Aorta (tissue), 5 donors: ENCODE measurements at regions not wholly inside any gene's neighbourhood (a gene's known extent, or its start where the extent isn't known, plus 50 kb on each side); places are given as distances from the start of the nearest gene placed in this dataset.

Experiments used
- ATAC-seq: fragments of 200-7000 bp; cut with Tn5 transposase; one replicate; pipeline ENCODE4 v1.9.1; 2022; ENCODE audit warnings: moderate library complexity; ENCODE audit not compliant: low FRiP score
- DNase-seq, 2 donors: peaks; one replicate each; pipeline ENCODE4 v3.0.0-alpha.2; 2020
- H3K27ac ChIP-seq, 2 donors: one replicate each; pipeline ENCODE4 v1.5.1; 2013; ENCODE audit warnings: low read length in 2 of 2, mild to moderate bottlenecking in 2 of 2, moderate library complexity in 2 of 2, control low read depth in 1 of 2, inconsistent platforms in 1 of 2, low read depth in 1 of 2
- H3K27me3 ChIP-seq, 2 donors: one replicate each; pipeline ENCODE4 v1.6.1; 2013; ENCODE audit warnings: control low read depth in 1 of 2, low read length in 1 of 2, mild to moderate bottlenecking in 1 of 2, moderate library complexity in 1 of 2; ENCODE audit not compliant: insufficient read depth in 2 of 2, control insufficient read depth in 1 of 2
- H3K36me3 ChIP-seq, 2 donors: one replicate each; pipeline ENCODE4 v1.6.1; 2013; ENCODE audit warnings: control low read depth in 1 of 2, low read length in 1 of 2, mild to moderate bottlenecking in 1 of 2; ENCODE audit not compliant: insufficient read depth in 2 of 2, control insufficient read depth in 1 of 2
- H3K4me1 ChIP-seq, 2 donors: one replicate each; pipeline ENCODE4 v1.6.1; 2013; ENCODE audit warnings: low read length in 2 of 2, control low read depth in 1 of 2, mild to moderate bottlenecking in 1 of 2, moderate library complexity in 1 of 2; ENCODE audit not compliant: insufficient read depth in 2 of 2, control insufficient read depth in 1 of 2
- H3K4me3 ChIP-seq, 2 donors: one replicate each; pipeline ENCODE4 v1.5.1; 2013; ENCODE audit warnings: low read length in 2 of 2, control low read depth in 1 of 2, mild to moderate bottlenecking in 1 of 2
- H3K9me3 ChIP-seq: one replicate; pipeline ENCODE4 v1.6.1; 2013; ENCODE audit warnings: mild to moderate bottlenecking, low read length; ENCODE audit not compliant: control insufficient read depth
- WGBS, 2 donors: extraction: QIAGEN DNeasy Blood & Tissue Kit; methylation state at CpG; one replicate each; pipeline ENCODE4 v1.1.7; 2013; 5-methylcytosine and 5-hydroxymethylcytosine counted together
- intact Hi-C, 2 donors: fragments of 100-400 bp; cut with DNase I; formaldehyde crosslinking; loops; one replicate each; pipeline versions ENCODE4 v1.14.2 to v1.15.0; 2022
- donor health status: healthy with polysubstance abuse.
- donor health status: Bipolar disorder and iron deficiency.
- donor health status: DM: no; HTN: no; CAD: no.
- donor health status: DM: no; HTN: no; CAD: no.
- donor health status: DM: yes; HTN: yes; CAD: no.

DNA sequence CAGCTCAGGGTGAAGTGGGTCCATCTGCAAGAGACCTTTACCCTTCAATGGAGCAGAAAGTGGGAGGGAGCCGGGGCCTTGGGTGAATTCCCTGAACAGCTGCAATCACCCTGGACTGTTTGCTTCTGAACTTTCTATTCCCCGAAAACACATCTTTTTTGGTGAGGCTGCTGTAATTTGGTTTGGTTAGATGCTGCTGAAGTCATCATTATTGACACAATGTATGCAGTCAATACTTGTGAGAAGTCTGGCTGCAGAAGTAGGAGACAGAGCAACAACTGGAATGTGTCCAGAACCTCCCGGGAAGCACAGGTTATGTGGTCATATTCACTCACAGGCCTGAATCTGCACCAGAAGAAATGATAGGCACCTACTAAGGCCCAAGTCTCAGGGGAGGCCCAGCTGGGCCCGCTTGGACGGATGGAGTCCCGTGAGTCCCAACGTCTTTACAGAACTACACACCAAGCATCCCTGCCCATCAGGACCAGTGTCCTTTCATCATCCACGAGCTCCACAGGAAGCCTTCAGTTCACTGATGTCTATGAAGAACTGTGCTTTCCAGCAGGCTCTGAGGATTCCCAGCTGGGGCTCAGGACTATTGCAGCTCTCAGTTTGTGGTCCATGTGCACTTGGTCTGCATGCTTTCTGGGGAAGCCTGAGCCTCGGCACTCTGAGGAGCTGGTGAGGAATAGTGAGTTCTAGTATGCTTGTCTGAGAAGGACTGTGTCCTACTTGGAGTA is 177.6 kb downstream of the THBS2 start:
- ATAC-seq (no peak), DNase-seq (no peak)
- no peaks in the 10 kb centered on the region for H3K9me3 ChIP-seq
- 83 to 86% methylated on average over 9 of the region's 9 CpGs for WGBS, 2 donors
- H3K27me3 ChIP-seq, result no peaks in the 10 kb centered on the region
- no peaks in the 10 kb centered on the region for H3K36me3 ChIP-seq
- intact Hi-C loops, result no loop called here
- H3K4me3 ChIP-seq, result no peak overlapping the region
- H3K27ac ChIP-seq, result no peak overlapping the region
- H3K4me1 ChIP-seq, result no peaks in the 10 kb centered on the region

DNA sequence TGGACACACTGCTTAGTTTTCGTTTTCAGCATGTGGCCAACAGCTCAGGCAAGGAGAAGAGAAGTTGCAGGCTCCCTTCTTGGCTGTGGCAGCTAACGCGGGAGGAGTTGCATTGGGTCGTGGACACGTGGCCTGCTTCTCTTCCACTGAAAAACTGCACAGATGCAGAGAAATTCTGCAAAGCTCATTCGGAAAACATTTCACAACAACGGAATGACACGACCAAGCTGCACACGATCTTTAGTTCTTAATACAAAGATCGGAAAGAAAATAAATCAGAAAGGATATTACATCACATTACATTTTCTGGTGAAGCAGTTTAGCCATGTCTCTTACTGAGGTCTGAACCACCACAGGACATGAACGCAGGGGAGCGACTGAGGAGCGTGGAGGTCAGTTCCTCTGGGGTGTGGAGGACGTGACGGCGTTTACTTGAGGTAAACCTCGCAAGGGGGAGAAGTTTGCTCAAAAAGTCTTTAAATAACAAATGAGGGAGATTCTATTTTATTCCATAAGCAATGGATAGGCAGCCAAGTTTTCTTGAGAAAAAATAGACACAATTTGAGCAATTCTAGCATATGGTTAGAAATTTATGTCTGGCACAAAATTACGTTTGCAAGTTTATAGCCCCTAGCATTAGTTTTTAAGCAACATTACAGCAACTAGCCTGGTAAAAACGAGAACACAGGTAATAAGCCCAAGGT is 178.3 kb downstream of the THBS2 start:
- 19 to 38% methylated on average over 19 of the region's 19 CpGs for WGBS, 2 donors
- Histone ChIP-seq H3K4me3 (no peak overlapping the region), H3K4me1 (no peaks in the 10 kb centered on the region)

DNA sequence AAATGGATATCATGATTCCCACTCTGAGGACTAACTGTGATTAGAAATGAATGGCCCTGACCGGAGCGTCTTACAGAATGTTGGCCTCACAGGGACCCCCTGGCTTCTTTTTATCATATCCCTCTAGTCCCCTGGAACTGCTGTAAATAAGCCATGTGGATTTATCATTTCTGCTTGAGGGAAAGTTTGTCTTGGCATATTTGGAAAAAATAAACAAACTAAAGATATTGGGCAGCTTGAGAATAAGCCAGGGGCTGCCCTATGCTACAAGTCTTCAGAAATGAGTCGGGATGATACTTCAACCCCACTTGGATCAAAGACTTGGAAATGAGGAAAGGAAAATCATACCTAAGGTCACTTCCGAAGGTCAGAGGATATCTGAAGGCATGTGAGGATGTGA is 179.1 kb downstream of the THBS2 start:
- DNase-seq (no peak), ATAC-seq (no peak)
- Histone ChIP-seq H3K36me3 (no peaks in the 10 kb centered on the region), H3K4me1 (no peaks in the 10 kb centered on the region), H3K27ac (no peak overlapping the region), H3K4me3 (no peak overlapping the region), H3K27me3 (no peaks in the 10 kb centered on the region), H3K9me3 (no peaks in the 10 kb centered on the region)
- WGBS, 2 donors, result 19 to 20% methylated on average over 4 of the region's 4 CpGs
- intact Hi-C loops, result loop anchor here in 1 of 2 donors (5.0 kb wide), 1 partner anchor 88 kb away; no protein-coding TSS in a partner anchor

More for the DNA sequence above, 178.3 kb downstream of the THBS2 start:
- Histone ChIP-seq H3K27me3 (no peaks in the 10 kb centered on the region), H3K9me3 (no peaks in the 10 kb centered on the region), H3K27ac (no peak overlapping the region), H3K36me3 (no peaks in the 10 kb centered on the region)
- intact Hi-C loops, result no loop called here
- ATAC-seq, result peak; percentile 76
- DNase-seq, result peak in 1 of 2 donors; percentile 80

GRCh38 chr6:169073311-169073710 is 180.3 kb downstream of the THBS2 start:
- 47 to 52% methylated on average over 3 of the region's 3 CpGs for WGBS, 2 donors
- DNase-seq (no peak), ATAC-seq (no peak)
- Histone ChIP-seq H3K27me3 (no peaks in the 10 kb centered on the region), H3K4me1 (no peaks in the 10 kb centered on the region), H3K36me3 (no peaks in the 10 kb centered on the region), H3K9me3 (no peaks in the 10 kb centered on the region), H3K27ac (no peak overlapping the region), H3K4me3 (no peak overlapping the region)
- intact Hi-C loops, result loop anchor here in 1 of 2 donors (5.0 kb wide), 1 partner anchor 89 kb away; no protein-coding TSS in a partner anchor

DNA sequence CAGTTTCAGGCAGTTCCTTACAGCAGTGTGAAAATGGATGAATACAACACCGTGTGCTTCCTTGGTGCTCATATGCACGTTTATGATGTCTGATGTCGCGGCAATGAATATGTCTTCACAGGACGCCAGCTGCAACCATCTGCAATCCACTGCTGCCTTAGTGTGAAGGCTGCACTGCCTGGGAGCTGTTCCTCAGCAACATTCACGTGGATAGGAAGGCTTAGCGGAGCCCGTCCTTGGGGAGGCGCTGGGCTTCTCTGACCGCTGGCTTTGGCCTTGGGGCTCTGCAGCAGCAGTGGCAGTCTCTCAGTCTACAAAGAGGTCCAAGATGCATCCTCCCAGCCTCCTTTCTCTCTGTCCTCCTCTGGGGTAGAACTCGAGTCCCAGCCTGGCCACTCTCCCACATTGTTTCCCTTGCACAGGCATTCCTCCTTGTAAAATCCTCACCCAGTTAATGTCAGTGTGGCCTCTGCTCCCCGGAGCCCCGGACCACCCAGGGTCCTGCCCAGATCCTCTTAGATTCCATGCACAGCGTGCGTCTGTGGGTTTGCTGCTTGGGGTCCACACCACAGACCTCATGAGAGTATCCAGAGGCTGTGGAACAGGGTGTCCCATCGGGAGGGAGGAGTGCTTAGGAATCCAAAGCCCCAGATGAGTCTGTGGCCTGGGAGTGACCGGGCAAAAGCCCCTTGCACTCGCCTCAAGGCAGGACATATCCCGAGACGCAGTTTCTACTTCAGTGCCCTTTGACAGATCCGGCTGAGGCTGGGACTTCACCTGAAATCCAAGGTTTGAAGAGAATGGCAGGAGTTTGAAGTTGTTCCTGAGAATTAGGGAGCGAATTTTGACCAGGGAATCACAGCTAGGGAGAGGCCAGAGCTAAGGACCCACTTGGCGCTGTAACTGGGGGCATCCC is 181.3 kb downstream of the THBS2 start:
- intact Hi-C loops, result loop anchor here in 1 of 2 donors (5.0 kb wide), 1 partner anchor 90 kb away; no protein-coding TSS in a partner anchor
- ATAC-seq, result no peak
- H3K9me3 ChIP-seq, result no peaks in the 10 kb centered on the region

DNA sequence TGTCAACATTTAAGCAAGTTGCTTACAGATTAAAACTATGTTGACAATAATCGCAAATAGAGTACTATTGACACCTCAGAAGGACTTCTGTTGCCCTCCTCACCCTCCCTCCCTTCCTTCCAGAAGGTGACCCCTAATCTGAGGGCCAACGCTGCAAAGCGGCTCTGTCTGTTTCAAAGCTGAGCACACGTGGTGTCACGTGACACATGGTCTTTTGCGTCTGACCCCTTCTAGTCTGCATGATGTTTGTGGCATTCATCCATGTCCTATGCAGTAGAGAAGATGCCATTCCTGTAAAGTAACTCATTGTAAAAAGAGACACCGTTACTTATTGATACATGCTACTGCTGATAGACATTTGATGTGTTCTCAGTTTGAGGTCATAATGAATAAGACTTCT is 182.3 kb downstream of the THBS2 start:
- H3K36me3 ChIP-seq, result no peaks in the 10 kb centered on the region
- 77 to 94% methylated on average over 7 of the region's 7 CpGs for WGBS, 2 donors
- intact Hi-C loops, result loop anchor here (2.0 to 5.0 kb wide), 2 partner anchors 25 to 91 kb away; no protein-coding TSS in a partner anchor
- peak overlapping the region in 1 of 2 donors; percentile 35 for H3K27ac ChIP-seq
- ATAC-seq, result no peak
- no peak for DNase-seq
- H3K4me1 ChIP-seq, result no peaks in the 10 kb centered on the region
- no peaks in the 10 kb centered on the region for H3K9me3 ChIP-seq
- H3K27me3 ChIP-seq, result no peaks in the 10 kb centered on the region
- H3K4me3 ChIP-seq, result no peak overlapping the region

More for the DNA sequence above, 181.3 kb downstream of the THBS2 start:
- Histone ChIP-seq H3K4me1 (no peaks in the 10 kb centered on the region), H3K27ac (no peak overlapping the region), H3K36me3 (no peaks in the 10 kb centered on the region), H3K27me3 (no peaks in the 10 kb centered on the region), H3K4me3 (no peak overlapping the region)
- peak in 1 of 2 donors; percentile 59 for DNase-seq
- WGBS, 2 donors, result 91 to 92% methylated on average over 23 of the region's 23 CpGs

DNA sequence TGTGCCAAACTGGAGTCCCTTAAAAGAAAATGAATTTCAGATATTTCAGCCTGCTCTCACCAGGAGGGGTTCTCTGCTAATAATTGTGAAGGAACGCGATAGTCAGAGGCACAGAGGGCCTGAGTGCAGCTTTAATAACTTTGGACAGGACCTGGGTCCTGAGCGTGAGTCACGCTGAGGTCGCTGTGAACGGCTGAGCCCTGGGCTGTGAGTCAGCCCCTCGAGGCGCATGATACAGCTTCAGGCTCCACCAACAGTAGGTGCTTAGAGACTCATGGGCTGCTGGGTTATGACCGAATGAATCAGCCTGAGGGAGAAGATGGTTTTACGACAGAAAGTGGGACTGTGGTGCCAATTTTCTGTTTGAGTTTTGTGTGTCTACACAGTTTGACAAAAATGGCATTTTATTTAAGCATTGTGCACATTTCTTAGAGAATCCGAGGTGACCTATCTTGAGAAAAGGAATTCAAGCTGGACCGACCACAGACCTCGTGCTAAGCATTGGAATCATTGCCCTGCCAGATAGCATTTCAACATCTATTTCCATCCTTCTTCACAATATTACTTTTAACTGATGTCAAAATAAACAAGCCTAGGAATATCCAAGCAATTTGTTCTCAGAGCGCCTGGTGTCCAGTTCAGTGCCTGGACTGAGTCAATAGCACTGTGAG is 183.0 kb downstream of the THBS2 start:
- peak; percentile 94 to 95 for DNase-seq
- 4 to 5% methylated on average over 14 of the region's 14 CpGs for WGBS, 2 donors
- H3K27ac ChIP-seq, result peak overlapping the region; percentile 83 to 89
- no peaks in the 10 kb centered on the region for H3K4me1 ChIP-seq
- no peaks in the 10 kb centered on the region for H3K36me3 ChIP-seq
- peak; percentile 96 for ATAC-seq
- intact Hi-C loops, result loop anchor here (1.0 to 5.0 kb wide), 3 partner anchors 24 to 98 kb away; no protein-coding TSS in a partner anchor
- H3K9me3 ChIP-seq, result no peaks in the 10 kb centered on the region
- no peaks in the 10 kb centered on the region for H3K27me3 ChIP-seq
- no peak overlapping the region for H3K4me3 ChIP-seq

GRCh38 chr6:169069356-169069755 is 184.3 kb downstream of the THBS2 start:
- H3K27ac ChIP-seq, result peak overlapping the region; percentile 58 to 89
- DNase-seq (no peak), ATAC-seq (no peak)

More at GRCh38 chr6:169069356-169069755, 184.3 kb downstream of the THBS2 start:
- whole genome bisulfite sequencing, 2 donors, result 92 to 93% methylated on average over 7 of the region's 7 CpGs
- H3K4me1 ChIP-seq, result no peaks in the 10 kb centered on the region
- no peaks in the 10 kb centered on the region for H3K27me3 ChIP-seq
- H3K4me3 ChIP-seq, result no peak overlapping the region
- H3K36me3 ChIP-seq, result no peaks in the 10 kb centered on the region
- H3K9me3 ChIP-seq, result no peaks in the 10 kb centered on the region
- intact Hi-C loops, result no loop called here
